HFFc6 (cell line): ENCODE measurements at regions not wholly inside any gene's neighbourhood (a gene's known extent, or its start where the extent isn't known, plus 50 kb on each side); places are given as distances from the start of the nearest gene placed in this dataset.

Experiments
- DNase-seq: peaks from one replicate; pipeline ENCODE4 v3.0.0-alpha.2; 2018
- H3K27ac Mint-ChIP-seq: 2 replicates; pipeline ENCODE4 v1.8.0; 2020; ENCODE audit warnings: mild to moderate bottlenecking, mixed read lengths
- H3K27me3 Mint-ChIP-seq: 2 replicates; pipeline ENCODE4 v1.8.0; 2021; ENCODE audit warnings: mild to moderate bottlenecking, moderate library complexity, mixed read lengths; ENCODE audit not compliant: insufficient read depth
- H3K36me3 Mint-ChIP-seq: 2 replicates; pipeline ENCODE4 v1.8.0; 2021; ENCODE audit warnings: low read depth, mixed read lengths
- H3K4me1 Mint-ChIP-seq: 2 replicates; pipeline ENCODE4 v1.8.0; 2020; ENCODE audit warnings: low read depth, mixed read lengths
- H3K4me3 Mint-ChIP-seq: 2 replicates; pipeline ENCODE4 v1.8.0; 2020; ENCODE audit warnings: mild to moderate bottlenecking, moderate library complexity, mixed read lengths
- H3K9me3 Mint-ChIP-seq: 2 replicates; pipeline ENCODE4 v1.8.0; 2020; ENCODE audit warnings: mild to moderate bottlenecking, mixed read lengths
- CTCF ChIP-seq: fragments of 200-600 bp; sonication (generic); IDR thresholded peaks from 2 replicates; pipeline ENCODE4 v1.5.0; 2021; ENCODE audit warnings: antibody characterized with exemption, mild to moderate bottlenecking

GRCh38 chr18:50507120-50507590 lies 52.7 kb upstream of the MAPK4 start:
- Mint-ChIP-seq H3K9me3 (peaks cover 20% of the 10 kb centered on the region), H3K27me3 (peaks cover 2% of the 10 kb centered on the region; the same call in 1 of the 2 replicates), H3K4me3 (no peak overlapping the region), H3K4me1 (no peaks in the 10 kb centered on the region), H3K36me3 (no peaks in the 10 kb centered on the region), H3K27ac (no peak overlapping the region)
- TF ChIP-seq CTCF: peak; percentile 28; the same call in 1 of the 2 replicates
- no peak for DNase-seq

GRCh38 chr18:50508228-50508627 lies 51.7 kb upstream of the MAPK4 start:
- Mint-ChIP-seq H3K4me3 (no peak overlapping the region), H3K4me1 (no peaks in the 10 kb centered on the region), H3K27me3 (peaks cover 2% of the 10 kb centered on the region; the same call in 1 of the 2 replicates), H3K9me3 (peaks cover 19% of the 10 kb centered on the region), H3K27ac (no peak overlapping the region), H3K36me3 (no peaks in the 10 kb centered on the region)
- no peak for DNase-seq
- TF ChIP-seq CTCF: no peak

GRCh38 chr18:50509012-50509411 lies 50.9 kb upstream of the MAPK4 start:
- H3K27ac Mint-ChIP-seq: no peak overlapping the region
- H3K4me3 Mint-ChIP-seq: no peak overlapping the region
- no peak for TF ChIP-seq CTCF

More at GRCh38 chr18:50509012-50509411, 50.9 kb upstream of the MAPK4 start:
- Mint-ChIP-seq H3K9me3 (peaks cover 14% of the 10 kb centered on the region), H3K36me3 (no peaks in the 10 kb centered on the region), H3K27me3 (peaks cover 2% of the 10 kb centered on the region; the same call in 1 of the 2 replicates), H3K4me1 (no peaks in the 10 kb centered on the region)
- DNase-seq: no peak
